NCI-H2107 treated with DMSO at 0.1 percent for 48 hours (cell line): ENCODE measurements at regions not wholly inside any gene's neighbourhood (a gene's known extent, or its start where the extent isn't known, plus 50 kb on each side); places are given as distances from the start of the nearest gene placed in this dataset.

ENCODE experiments used
- DNase-seq: peaks from one replicate; lab custom pipeline; 2025; ENCODE audit not compliant: unreplicated experiment; lab: John Stamatoyannopoulos, UW

DNA sequence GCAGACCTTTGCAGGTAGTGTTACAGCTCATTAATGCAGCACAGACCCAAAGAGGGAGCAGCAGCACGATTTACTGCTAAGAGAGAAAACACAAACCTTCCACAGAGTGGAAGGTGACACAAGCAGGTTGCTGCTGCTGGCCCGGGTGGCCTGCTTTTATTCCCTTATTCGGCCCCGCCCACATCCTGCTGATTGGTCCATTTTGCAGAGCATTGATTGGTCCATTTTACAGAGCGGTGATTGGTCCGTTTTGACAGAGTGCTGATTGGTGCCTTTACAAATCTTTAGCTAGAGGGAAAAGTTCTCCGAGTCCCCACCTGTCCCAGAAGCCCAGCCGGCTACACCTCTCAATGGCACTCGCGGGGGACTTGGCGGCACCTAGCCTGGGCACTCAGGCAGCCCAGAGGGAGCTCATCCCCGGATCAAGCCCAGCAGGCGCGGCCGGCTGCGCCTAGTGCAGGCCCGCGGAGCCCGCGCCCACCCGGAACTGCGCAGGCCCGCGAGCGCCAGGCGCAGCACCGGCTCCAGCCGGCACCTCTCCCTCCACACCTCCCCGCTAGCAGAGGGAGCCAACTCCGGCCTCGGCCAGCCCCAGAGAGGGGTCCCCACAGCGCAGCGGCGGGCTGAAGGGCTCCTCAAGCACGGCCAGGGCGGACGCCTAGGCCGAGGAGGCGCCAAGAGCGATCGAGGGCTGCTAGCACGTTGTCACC lies 825.6 kb upstream of the HS6ST1 start:
- no peak for DNase-seq

DNA sequence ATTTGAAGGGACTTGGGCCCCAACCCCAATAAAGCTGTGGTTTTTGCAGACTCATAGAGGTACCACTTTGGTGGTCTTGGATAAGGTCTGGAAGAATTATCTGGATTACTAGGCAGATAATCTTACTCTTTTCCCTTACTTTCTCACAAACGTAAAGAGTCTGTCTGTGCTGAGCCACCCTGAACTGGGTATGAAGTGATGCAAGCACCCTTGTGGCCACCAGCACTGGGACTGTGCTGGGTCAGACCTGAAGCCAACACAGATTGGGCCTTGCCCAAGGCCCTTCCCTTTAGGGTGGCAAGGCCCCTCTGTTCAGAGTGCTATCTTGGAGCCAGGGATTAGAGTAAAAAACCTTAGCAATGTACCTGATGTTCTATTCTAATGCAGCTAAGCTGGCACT lies 827.0 kb upstream of the RAB6C start:
- no peak for DNase-seq

DNA sequence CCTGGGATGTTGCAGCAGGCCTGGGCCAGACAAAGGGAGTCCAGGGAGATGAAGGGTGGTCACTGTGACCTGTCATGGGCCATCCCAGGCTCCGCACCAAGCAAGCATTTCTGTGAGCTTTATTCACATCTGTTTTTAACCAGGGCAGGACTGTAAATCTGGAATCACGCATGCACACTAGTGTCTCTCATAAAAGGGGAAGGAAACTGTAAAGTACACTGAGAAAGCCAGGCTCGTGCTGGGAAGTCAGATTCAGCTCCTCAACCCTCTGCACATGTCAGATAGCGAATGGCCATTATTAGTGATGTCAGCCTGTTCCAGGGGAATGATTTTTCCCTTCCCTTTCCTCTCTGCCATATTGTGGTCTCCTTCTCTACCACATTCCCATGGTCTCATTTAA lies 818.6 kb upstream of the RAB6C start:
- DNase-seq: no peak

DNA sequence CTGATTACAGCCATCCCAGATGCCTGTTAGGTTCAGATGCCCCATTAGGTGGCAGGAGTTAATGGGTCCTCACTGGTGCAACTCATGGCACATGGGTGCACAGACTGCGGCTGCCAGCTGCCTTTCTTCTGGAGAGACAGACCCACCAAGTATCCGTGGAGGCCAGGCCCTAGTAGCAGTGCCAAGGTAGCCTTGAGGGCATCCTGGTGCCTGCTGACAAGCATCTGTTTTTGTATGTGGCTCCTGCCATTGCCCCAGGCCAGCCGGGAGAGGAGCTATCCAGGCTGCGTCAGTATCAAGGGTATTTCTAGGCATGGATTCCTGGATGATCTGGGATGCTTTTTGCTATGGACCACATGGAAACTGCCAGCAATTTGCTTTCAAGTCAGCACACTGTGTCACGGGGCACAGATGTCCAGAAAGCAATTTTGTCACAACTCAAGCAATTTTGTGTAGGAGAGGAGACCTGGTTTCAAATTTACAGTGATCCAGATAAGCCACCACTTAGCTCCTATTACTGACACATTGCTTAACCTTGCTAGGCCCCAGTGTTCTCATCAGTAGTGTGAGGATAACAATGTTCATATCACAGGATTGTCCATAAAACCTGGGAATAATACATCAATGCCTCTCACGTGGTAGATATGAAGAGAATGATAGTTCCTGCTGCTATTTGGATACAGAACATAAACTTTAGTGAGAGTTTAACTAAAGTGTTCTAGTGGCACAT lies 815.1 kb upstream of the RAB6C start:
- DNase-seq: no peak

DNA sequence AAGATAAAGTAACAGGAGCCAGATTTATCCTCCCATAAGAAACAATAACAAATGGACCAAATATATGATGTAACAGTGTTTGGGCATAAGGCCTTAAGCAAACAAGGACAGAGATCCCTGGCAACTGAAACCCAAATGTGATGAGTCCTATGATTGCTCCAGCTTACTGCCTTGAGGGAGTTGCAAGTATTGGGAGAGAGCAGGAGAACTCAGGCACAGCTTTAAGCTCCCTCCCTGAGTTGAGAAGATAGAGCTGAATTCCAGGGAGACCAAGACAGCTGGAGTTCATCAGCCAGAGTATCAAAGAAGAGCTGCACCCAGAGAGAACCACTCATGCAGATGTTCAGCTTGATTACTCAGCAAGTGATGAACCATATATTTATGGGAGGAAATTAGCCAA lies 814.5 kb upstream of the RAB6C start:
- DNase-seq: no peak

DNA sequence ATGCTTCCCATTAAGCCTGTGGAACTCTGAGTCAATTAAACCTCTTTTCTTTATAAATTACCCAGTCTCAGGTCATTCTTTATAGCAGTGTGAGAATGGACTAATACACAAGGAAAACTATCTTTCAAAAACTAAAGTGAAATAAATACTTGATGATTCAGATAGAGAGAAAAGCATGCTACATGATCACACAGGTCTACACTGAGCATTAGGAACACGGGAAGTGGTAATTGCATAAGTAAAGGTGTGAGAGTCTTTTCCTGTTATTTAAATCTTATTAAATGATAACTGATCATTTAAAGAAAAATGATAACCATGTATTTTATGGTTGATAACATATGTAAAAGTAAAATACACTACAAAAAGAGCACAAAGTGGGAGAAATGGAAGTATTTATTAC lies 812.0 kb upstream of the RAB6C start:
- DNase-seq: no peak

DNA sequence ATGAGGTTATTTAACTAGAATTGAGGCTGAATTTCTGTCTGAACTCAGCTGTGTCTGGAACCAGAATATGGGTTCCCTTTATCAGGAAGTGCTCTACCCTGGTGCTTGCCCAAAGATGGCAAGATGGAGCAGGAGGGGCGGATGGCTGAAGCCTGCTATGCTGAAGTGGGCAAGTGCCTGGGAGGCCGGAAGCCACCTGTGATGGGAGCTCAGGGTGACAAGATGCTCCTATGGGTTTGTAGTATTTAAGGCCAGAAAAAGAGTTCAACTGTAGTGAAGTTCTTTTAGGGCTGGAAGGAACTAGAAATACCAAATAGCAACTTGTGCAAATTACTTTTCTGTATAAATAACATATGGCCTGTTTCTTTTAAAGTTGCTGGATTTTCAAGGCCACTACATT lies 808.9 kb upstream of the RAB6C start:
- DNase-seq: no peak

DNA sequence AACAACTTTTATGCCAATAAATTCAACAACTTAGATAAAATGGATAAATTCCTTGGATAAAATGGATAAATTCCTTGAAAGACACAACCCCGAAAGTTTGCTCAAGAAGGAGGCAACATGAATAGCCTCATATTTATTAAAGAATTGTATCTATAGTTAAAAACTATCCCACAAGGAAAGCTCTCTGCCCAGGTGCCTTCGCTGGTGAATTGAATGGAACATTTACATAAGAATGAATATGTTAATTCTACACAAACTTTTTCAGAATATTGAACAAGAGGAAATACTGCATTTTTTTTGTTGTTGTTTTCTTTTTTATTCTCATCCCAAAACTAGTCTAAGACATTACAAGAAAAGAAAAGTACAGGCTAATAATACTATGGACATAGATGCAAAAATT lies 805.3 kb upstream of the RAB6C start:
- DNase-seq: no peak

DNA sequence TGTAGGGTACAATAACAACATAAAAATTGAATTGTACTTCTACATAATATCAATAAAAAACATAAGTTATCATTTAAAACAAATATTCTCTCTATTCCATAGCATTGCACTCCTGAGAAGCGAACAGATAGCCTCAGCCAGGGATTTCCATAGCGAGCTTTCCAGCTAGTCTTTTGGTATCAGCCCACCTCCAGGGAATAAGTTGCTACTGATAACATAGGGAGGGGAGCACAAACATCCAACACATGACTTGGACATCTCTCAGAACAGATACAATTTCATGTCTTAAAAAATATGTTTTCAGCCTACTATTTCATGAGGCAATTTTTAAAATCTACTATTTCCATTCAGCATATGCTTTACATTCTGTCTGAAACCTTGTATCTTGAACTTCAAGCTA lies 804.4 kb upstream of the RAB6C start:
- DNase-seq: no peak

DNA sequence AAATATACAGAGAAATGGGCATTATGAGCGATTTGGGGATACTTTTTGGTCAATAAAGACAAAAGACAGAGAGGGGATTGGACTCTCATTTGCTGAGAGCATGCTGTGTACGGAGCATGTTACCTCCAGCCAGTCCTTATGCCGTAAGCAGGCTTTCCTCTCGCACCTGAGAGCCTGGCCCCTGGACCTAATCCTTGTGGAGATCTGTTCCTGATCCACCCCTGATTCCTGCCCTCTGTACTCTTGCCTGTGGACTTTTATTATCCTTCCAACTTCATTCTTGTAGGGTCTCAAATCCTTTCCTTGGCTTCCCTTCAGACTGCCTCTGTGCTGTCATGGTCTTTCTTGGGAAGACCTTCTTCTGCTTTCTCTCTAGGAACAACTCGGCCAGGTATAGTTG lies 803.1 kb upstream of the RAB6C start:
- no peak for DNase-seq

DNA sequence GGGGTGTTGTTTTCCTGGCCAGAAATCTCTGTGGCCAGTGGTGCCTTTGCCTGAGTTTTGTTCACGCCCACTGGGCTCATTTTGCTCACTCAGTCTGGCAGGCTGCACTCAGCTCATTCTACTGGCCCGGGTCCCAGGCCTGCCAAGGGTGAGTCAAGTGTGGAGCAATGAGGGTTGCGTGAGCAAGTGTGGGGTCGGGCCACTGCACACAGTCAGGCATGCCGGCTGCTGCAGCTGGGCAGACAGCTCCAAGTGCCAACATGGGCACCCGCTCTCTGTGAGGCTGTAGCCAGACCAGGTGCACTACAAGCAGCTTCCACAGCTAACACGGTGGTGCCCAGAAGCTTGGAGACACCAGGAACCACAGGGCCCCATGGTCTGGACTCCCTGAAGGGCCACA lies 801.1 kb upstream of the RAB6C start:
- DNase-seq: no peak

DNA sequence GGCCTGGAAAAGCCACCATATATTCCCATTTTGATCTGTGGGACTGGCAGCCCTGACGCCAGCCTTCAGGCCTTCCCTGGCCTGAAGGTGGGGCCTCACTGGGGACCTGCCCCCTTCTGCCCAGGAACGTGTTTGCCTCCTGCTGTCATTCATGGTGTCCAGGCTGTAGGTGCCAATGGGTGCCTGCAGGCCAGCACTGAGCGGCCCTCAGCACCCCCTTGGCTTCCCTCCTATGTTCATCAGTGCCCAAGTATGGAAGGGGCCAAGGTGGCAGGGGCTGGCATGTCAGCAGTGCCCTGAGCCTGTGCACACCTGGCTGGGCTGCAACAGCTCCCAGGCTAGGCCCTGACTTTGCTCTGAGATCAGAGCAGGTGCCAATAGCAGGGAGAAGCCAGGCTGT lies 800.3 kb upstream of the RAB6C start:
- DNase-seq: no peak

DNA sequence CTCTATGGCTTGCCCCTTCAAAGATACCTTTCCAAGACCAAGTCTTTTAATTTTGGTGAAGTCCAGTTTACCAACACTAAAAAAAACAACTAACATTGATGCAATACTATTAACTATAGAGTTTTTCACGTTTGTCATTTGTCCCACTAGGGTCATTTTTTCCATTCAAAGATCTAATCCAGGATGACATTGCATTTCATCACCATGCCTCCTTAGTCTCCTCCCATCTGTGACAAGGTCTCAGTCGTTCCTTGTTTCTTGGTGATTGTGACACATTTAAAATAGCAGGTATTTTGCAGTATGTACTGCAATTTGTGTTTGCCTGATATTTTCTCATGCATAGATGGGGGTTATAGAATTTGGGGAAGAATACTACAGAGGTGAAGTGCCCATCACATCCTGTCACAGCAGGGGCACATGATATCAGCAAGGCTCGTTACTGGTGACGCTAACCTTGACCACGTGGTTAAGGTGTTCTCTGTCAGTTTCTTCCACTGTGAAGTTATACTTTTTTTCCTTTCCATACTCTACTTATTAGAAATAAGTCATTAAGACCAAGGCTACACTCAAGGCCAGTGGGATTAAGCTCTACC lies 799.2 kb upstream of the RAB6C start:
- DNase-seq: no peak

DNA sequence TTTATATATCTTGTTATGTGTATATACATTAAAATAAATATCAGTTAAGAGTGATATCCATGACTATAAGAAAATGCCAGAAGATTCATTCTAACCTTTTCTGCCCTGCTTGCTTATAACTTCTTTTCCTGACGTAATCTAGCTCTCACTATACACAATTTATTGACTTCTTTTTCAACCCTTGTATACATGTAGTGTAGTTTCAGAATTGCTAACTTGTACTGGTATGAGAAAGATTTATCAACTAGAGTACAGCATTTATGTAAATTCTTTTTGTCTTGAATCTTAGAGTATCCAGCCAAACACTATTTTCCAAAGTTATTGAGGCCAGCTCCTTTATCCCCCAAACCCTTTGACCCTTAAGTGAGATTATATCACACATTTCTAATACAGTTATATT lies 798.0 kb upstream of the RAB6C start:
- DNase-seq: no peak

DNA sequence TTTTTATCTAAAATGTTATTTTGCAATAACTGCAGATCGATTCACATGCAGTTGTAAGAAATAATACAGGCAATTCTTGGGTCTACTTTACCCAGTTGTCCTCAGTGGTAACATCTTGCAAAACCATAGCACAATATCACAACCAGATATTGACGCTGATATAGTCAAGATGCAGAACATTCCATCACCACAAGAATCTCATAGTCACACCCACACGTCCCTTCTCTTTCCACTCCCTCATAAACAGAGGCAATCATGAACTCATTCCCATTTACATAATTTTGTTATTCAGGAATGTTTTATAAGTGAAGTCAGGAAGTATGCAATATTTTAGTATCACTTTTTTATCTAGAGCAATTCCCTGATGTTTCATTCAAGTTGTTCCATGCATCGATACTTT lies 797.5 kb upstream of the RAB6C start:
- DNase-seq: no peak

DNA sequence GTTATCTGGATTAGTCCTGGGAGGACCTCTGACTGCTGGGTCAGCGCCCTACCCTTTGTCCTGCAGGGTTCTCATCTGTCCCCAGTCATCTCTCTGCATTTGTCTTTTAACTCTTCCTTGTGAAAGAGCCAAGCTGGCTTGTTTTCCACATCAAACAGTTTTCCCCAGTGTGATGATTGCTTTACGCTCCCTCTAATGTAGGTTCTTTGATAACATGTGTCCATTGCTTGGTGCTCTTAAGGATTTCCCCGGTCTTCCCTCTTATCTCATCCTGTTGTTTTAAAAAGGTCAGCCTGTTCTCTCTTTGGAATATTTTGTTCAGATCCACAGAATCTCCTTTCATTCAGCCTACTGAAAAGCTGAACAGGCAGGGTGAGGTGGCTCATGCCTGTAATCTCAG lies 792.1 kb upstream of the RAB6C start:
- DNase-seq: no peak

DNA sequence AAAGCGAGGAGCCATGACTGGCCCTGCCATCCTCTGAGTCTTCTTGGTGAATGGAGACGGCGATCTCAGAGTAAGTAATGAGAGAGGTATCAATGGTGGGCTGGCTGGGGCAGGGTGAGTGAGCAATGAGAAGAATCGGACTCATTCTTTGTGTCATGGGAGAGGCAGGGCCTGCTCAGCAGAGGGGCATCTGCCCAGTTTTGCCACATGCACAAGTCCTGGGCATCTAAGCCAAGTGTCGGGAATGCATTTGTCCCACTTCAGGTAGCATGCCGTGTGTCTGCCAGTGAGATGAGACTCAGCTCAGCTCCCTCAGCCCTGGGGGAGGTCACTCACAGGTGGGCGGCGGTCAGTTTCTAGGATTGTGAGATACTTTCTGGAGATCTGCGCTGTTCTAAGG lies 791.0 kb upstream of the RAB6C start:
- DNase-seq: no peak

DNA sequence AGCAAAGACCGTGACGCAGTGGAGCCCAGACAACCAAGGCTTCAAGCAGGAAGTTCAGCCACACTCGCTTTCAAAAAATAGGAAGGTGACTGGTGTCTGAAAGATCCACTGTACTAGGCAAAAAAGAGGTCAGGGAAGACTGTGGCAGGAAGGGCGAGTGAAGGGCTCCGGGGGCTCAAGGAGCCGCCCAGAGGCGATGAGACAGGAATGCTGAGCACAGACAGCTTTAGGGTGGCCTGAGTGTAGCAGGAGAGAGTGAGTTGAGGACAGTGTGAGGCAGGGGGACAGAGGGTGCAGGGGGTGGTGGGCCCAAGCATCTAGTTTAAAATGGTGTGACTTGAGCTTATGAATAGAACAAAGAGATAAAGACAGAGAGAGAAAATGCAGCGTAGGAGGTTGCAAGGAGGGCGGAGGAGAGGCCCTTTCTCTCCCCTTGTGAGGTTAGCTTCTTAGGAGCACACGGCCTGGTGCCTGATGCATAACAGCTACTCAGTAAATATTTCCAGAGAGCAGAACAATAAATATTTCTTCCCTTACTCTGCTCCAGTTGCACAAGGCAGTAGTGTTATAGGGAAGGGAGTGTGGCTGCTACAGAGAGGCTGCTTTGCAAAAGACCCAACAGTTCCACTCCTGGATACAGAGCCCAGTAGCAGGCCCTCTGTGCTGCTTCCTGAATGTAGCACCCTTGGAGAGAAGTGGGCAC lies 789.7 kb upstream of the RAB6C start:
- no peak for DNase-seq

DNA sequence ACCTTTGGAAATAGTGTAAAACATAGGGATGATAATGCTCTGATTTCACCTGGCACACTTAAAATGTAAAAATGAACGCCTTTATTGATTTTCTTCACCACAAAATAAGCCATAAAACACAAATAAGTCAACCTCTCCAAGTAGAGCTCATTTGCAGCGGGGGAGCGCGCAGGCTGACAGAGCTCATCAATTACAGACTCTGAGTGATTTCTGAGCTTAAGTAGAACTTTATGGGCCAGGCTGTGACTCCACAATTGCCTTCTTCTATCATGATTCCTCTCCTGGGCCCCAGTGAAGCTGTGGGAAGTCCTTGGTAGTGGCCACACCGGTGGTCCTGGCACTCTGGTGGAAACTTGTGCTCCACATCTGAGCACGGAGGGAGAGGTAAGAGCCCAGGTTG lies 789.0 kb upstream of the RAB6C start:
- no peak for DNase-seq

DNA sequence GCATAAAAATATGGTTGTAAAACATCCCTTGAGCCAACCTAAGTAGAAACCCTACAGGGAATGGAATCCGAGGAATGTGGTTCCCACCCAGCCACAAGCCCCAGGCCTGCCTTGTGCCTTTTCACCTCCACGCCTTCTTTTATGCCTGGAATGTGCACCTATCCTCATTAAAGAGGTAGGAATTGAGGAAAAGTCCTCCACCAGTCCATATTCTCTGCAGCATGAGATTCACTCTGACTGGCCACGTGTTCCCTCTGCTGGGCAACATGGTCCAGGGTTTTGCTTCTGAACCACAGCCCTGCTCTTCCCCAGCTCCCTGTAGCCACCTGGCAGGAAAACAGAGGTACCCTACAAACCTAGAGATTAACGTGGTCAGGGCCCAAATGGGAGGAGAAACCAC lies 787.9 kb upstream of the RAB6C start:
- no peak for DNase-seq

DNA sequence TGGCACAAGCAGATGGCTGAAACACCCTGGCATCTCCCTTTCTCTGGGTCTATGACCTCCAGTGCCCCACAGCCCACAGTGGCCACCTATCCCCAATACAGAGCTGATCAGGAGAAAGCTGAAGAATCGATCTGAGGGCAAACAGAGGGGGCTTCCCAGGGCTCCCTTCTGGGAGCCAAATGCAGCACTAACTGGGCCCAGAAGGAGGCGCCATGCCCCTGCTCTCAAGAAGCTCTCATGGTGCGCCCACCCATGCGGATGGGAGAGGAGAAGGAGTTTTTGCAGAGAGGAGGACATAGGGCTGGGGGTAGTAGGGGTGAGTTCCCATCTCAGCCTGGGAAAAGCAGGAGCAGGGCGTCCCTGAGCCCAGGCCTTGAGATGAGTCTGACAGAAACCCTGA lies 787.3 kb upstream of the RAB6C start:
- DNase-seq: no peak

DNA sequence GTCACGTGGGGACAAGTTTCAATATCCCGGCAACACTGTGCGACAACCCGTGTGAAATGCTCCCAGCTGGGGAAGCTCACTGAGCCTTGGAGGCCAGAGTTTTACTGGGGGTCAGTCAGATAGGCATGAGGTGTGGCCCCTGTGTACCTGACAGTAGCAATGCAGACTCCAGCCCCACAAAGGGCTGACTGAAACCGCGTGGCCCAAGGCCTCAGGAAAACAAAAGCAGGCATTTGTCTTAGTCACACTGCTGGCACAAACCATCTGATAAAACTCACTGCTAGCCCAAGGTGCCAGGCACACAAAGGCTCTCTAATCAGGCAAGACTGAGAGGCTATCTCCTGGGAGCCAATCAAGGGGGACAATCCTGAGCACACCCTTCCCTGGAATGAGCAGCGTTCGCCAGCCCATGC lies 786.6 kb upstream of the RAB6C start:
- DNase-seq: no peak
